ENCODE measurements at regions not wholly inside any gene's neighbourhood (a gene's known extent, or its start where the extent isn't known, plus 50 kb on each side); places are given as distances from the start of the nearest gene placed in this dataset.

DNA sequence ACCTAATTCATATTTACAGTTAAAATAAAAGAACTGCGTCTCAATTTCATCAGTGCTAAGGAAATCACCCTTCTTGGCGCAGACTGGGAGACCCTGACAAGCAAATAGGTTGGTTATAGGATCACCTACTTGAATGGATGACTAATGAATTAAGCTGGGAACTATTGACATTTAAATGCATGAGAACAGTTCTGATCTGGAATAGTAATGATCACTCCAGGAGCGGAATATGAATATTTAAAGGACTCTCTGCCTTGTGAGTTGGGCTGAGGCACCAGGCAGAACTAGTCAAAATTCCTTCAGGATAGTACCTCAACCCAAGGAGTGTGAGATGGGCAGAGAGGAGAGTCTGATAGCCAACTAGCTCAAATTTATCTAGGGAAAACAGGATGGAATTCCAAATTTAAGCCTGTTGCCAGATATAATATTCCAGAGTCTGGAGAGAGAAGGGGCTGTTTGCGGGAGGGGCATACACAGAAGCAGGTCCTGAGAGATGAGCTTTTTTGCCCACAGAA lies 364.4 kb downstream of the CSNK1G3 start:
- no peak for DNase-seq (ENCODE audit: low spot score)

DNA sequence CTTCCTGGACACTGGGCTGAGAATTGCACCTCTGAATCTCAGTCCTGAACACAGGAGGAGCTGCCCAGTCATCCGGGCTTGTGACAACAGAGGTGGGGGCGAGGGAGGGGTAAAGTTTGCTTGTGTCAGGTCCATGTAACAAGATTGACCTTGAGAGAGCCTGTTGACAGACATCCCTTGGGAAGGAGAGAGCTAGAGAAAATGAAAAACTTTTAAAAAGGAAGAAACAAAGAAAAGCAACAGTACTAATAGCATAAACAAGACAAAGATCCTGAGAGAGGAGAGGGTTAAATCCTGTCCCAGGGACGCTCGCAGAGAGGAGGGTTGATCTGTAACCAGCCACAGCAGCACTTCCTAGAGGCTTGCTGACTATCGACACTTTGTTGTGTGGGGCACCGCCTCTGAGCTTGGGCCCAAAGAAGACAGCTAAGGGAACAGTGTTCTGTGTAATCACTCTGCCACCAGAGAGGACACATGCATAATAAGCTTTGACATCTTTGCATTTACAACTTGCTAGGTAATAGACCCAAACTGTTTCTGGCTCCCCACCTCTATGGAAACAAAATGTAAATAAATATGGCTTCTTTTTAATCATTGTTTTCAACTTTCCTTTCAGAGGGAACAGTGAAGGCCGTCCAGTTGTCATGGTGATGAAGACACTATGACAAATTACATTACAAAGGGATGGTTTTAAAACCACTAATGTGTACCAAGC lies 363.7 kb downstream of the CSNK1G3 start:
- DNase-seq (ENCODE audit: low spot score) = no peak

DNA sequence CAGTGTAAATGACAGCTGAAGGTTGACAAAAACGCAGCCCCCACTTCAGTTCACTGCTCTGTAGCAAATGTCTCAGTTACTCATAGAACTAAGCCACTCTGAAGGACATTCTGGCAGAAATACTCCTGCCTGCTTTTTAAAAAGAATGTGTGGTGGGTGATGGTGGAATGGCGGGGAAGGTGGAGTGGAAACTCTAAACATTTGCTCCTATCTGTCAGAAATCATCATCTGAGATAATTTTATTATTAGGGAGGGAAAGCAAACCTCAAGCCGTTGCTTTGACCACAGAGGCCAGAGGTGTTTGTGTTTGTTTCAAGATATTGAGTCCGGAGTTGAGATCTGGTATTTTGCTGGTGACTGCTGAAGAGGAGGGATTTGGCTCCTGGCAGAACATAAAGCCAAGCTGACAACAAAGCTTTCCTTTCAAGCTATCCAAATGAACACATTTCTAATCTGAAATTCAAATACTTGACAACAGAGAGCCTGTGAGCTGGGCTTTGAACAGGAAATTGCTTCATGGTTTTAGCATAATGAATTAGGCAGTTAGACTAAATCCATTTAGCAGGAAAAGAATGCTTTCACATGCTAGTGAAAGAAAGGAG lies 362.7 kb downstream of the CSNK1G3 start:
- DNase-seq (ENCODE audit: low spot score) = no peak

DNA sequence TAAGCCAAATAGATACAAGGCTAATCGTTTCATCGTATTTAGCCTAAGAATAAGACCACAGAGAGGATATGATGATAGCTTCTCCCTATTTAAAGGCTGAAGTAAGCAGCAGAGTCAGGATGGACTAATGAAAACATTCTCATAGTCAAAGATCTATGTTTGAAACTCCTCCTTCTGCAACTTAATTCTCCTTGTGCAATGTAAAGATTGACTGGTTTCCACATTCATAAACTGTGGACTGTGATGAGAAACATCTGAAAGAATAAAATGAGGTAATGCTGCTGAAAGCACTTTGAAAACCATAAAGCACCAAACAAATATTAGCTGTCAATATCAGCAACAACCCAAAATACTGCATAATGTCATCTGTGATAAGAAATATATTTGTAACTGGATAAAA lies 361.9 kb downstream of the CSNK1G3 start:
- no peak for DNase-seq (ENCODE audit: low spot score)

DNA sequence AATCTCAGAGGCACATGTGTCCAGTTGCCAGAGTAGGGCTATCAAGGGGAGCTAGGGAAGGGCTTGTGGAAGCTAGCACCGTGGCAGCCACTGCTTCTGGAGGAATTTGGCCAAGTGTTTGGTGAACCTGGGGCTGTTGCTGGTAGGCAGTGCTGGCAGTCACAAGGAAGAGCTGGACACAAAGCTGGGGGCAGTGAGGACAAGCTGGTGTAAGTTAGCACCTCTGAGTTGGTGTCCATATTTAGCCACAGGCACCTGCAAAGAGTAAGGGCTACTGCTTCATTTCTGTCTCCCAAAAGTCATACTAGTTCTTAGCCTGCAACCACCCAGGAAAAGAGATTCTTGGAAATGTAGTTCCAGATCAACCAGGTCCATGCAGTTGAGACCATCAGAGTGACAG lies 359.4 kb downstream of the CSNK1G3 start:
- DNase-seq (ENCODE audit: low spot score) = no peak

DNA sequence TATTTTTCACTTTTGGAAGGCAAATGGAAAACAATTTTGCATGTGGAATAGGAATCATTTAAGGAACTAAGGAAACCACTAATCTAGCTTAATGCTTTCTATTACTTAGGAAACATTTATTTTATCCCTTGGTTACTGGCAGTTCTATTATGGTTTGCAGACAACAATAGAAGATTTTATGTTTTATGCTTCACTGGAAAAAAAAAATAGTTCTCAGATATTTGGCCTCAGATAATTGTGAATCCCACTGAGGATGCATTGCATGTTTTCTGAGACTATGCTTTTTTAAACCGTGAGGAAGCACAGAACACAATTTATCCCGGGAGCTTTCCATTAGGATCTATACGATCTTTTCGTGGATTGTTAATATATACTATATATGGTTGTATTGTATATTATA lies 356.9 kb downstream of the CSNK1G3 start:
- no peak for DNase-seq (ENCODE audit: low spot score)

DNA sequence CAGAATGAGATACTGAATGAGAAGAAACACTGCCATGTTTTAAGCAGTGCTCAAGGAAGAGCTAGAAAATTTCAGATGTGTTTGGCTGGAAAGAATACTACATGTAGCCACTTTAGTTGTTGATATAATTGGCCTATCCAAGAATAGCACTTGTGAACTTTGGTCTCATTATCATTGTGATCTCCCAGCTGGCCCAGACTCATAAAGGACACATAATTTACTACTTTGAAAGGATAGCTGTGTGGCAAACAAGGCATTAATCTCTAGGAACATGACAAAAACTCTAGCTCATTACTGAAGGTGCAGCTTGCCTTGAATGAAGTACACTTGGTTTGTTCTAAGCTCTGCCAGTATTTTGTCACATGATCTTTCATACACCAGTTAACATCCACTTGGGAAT lies 356.3 kb downstream of the CSNK1G3 start:
- no peak for DNase-seq (ENCODE audit: low spot score)

DNA sequence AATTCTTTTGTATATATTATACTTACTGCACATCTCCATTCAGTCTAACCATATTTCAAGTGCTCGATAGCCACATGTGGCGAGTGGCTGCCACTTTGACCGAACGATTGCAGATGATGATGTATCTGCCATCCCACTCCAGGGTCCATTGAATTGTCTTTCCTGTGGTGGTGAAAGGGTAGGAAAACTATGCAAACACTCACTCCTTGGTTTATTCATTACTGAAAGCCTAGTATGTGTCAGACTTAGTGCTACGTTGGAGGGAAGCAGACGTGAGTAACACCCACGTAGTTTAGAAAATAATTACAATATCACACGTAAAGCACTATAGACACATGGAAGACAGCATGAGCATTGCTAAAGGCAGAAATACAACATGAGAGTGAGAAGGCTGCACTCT lies 353.7 kb downstream of the CSNK1G3 start:
- DNase-seq (ENCODE audit: low spot score) = no peak

DNA sequence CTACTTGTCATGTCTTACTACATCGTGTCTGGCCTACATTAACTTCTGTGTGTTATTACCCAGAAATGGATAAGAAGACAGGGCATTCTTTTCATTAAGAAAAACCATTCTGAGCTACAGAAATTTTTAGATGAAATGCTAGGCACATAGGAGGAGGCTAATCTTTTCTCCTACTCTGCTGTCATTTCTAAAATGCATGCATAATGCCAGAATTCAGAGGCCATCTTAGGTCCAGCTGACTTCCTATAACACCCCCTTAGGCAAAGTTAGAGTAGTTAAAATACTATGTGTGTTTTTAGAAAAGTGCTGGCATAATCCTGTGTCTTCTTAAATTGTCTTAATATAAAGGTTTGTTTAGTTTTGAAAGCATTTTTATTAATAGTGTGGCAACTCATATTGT lies 352.6 kb downstream of the CSNK1G3 start:
- DNase-seq (ENCODE audit: low spot score) = no peak

DNA sequence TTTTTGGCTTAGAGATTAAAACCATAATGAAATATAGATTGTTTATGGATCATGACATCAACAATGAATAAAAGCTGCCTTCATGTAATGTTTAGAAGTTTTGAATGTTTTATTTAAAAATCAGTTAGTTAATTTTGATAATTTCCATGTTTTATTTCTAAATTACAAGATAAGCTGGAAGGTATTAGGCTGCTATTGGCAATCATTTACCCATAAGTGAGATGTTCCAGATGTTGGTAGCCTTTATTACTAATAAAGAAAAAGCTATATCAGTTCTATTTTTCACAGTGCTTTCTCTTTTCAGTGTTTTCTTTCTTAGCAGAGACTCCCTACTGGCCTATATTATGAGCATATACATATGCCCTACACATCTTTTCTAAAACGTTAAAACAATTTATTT lies 347.0 kb downstream of the CSNK1G3 start:
- no peak for DNase-seq (ENCODE audit: low spot score)

DNA sequence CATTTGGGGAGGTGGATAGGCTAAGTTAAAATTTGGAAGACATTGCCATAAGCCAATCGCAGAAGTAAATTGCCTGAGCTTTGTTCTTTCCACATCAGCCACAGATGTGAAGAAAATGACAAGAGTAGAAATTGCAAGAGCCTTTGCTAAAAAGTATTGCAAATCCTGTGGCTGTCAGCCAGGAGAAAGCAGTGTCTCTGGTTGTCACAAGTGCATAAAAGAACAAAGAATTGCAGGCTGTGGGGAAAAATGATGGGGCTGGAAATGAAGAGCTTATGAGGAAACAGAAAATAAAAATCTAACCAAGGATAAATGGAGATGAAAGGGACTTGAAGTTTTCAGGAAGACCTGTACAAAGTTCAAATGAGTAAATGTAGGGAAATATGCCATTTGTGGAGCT lies 344.8 kb downstream of the CSNK1G3 start:
- no peak for DNase-seq (ENCODE audit: low spot score)

DNA sequence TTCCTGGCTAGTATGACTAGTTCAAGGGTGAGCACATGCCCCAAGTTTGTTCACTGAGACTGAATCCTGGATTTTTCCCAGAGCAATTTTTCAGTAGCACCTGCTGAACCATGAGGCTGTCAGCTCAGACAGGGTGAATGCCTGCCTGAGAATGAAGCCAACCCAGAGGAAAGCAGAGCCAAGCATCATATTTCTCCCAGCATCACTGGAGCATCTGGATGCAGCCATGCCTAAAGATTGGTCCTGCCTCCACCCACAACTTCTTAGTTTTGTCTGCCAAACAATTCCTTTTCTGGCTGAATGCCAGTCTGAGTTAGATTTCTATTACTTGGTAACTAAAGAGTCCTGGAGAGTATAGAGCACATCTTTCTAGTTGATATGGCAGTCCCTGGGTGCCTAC lies 343.6 kb downstream of the CSNK1G3 start:
- DNase-seq (ENCODE audit: low spot score) = no peak

DNA sequence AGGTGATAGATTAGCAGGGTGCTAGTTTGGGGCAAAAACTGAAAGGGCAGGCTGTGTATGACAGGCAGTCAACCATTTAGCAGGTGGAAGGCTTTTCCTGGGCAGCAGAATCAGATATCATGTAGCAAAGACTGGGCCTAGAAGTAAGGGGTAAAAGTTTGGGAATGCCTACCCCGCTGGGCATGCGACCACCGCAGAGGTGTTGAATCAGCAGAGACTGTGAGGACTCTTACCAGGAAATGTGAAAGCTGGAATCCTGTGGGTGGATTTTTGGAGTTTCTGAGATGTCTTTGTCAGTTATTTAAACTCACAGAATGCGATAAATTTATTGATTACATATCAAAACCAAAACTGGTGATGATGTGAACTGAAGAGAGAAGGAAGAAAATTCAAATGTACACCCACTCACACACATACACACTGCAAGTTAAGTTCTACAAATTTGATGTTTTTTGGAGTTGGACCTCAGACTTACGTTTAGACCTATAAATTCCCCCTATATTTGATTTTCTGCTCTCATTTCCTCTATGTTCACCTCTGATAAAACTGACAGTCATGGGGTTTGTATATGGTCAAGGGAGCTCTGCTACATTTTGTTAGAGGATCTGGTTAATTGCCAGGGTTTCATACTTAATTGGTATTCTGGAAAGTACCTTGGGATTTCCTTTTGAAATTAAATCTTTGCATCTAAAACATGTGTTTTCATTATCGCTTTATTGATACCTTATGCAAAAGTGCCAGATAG lies 333.6 kb downstream of the CSNK1G3 start:
- DNase-seq (ENCODE audit: low spot score) = no peak

DNA sequence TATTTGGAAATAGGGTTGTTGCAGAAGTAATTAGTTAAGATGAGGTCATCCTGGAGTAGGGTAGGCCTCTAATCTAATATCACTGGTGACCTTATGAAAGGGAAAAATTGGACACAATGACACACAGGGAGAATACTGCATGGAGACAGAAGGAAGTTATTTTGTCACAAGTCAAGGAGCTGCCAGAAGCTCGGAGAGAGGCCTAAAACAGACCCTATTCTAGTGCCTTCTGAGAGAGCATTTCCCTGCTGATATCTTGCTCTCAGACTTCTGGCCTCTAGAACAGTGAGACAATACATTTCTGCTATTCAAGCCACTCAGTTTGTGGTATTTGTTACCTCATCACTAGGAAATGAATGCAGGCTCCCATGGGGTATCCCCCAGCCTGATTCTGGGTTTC lies 332.9 kb downstream of the CSNK1G3 start:
- DNase-seq (ENCODE audit: low spot score) = no peak

DNA sequence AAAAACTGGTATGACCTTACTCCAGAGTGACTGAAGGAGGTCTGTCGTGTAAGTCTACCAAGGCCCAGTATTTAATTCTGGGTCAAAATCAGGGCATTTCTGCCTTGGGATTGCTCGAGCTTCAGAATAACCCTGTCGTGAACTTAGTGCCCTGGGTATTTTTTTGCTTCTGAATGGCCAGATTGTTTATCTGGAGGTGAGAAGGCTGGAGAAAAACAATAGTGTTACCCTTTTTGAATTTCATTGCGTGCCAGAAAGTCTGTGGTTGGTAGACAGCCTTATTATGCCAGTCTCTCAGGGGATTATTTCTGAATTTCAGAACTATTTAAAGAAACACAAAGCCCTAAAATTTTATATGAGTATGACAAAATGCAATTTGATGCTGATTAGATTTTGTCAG lies 323.4 kb downstream of the CSNK1G3 start:
- DNase-seq (ENCODE audit: low spot score) = no peak

DNA sequence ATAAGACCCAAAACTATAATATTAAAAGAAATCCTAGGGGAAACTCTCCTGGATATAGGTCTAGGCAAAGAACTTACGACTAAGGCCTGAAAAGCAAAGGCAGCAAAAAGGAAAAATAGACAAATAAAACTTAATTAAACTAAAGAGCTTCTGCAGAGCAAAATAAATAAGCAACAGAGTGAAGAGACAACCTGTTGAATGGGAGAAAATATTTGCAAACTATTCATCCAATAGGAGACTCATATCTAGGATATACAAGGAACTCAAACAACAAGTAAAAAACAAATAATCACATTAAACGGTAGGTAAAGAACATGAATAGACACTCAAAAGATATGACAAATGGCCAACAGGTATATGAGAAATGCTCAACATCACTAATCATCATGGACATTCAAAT lies 318.6 kb downstream of the CSNK1G3 start:
- DNase-seq (ENCODE audit: low spot score) = no peak

DNA sequence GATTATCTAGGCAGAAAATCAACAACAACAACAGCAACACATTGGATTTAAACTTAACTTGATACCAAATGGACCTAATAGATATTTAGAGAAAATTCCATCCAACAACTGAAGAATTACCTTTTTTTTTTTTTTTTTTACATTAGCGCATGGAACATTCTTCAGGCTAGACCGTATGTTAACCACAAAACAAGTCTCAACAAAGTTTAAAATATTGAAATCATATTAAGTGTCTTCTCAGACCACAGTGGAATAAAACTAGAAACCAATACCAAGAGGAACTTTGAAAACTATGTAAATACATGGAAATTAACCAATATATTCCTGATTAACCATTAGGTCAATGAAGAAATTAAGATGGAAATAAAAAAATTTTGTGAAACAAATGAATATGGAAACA lies 315.8 kb downstream of the CSNK1G3 start:
- no peak for DNase-seq (ENCODE audit: low spot score)

DNA sequence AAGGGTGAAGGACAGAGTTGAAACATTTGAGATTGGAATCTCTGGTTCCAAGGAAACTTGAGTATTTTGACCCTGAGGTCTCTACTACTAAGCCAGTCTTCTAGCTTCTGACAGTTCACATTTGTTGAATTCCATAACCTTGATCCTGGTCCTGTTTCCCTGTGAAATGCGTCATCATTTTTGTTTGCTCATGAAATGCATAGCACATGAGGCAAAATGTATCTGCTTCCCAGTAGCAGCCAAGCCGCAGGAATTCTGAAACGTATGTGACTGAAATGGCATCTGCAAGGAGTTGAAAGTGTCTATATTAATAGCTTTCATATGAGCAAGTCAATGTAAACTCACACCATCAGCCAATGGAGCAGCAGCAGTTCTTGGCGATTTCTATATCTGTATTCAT lies 307.9 kb downstream of the CSNK1G3 start:
- DNase-seq (ENCODE audit: low spot score) = no peak

DNA sequence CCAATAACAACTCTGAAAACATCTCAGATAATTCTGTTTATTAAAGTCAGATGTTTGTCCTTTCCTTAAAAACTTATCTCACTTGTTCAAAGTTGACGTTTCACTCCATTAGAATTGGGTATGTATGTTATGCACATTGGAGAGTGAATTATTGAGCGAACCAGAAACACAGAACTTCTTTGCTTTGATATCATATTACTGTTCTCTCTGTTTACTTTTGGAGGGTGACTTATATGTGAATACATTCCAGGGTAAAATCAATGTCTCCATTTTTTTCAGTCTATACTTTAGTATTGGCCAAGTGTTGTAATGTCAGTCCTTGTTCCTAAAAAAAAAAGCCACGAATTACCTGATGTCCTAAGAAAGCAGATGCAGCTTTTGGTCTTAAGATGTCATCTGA lies 307.4 kb downstream of the CSNK1G3 start:
- DNase-seq (ENCODE audit: low spot score) = no peak

DNA sequence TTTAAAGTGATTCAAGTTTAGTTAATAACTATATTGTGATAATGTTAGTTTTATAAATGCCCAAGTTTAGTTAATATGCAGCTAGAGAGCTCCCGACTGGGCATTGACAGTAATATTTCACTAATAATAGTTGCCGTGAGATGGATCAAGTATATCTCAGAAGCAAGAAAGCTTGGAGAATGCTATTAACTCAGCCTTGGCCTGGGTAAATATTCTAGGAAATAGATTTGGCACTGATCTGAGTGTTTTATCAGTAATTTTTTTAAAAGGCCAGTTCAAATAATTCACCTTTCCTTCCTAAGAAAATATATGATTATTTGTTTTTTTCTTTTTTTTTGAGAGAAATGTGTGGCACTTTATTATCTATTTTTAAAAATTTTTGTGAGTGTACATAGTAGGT lies 305.3 kb downstream of the CSNK1G3 start:
- no peak for DNase-seq (ENCODE audit: low spot score)

DNA sequence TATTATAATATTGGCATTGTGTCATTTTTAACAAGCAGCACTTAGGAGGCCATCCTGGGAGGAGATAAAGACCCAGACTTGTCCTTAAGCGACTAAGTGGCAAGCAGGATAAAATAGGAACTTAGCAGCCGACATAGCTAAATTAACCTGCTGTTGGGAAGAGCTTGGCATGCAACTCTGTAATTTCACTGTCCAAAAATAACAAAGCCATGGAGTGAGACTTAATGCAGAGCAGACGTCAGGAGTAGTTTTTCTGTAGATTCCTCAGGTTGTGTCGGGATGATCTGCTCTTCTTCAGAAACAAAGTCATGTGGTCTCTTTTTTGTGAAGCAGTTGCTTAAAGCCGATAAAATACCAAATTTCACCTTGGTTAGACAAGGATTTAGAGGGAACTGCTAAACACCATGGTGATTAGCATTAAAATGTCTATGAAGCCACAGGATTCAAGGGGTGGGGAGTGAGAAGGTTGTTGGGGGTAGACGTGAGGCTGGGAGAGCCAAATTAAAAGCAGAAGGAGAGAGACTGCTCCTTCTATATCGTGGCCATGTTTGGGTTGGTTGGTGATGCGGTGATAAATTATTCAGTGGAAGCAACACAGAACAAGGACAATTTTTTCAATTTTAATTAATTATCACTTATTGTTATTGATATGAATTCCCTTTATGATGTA lies 303.0 kb downstream of the CSNK1G3 start:
- no peak for DNase-seq (ENCODE audit: low spot score)

DNA sequence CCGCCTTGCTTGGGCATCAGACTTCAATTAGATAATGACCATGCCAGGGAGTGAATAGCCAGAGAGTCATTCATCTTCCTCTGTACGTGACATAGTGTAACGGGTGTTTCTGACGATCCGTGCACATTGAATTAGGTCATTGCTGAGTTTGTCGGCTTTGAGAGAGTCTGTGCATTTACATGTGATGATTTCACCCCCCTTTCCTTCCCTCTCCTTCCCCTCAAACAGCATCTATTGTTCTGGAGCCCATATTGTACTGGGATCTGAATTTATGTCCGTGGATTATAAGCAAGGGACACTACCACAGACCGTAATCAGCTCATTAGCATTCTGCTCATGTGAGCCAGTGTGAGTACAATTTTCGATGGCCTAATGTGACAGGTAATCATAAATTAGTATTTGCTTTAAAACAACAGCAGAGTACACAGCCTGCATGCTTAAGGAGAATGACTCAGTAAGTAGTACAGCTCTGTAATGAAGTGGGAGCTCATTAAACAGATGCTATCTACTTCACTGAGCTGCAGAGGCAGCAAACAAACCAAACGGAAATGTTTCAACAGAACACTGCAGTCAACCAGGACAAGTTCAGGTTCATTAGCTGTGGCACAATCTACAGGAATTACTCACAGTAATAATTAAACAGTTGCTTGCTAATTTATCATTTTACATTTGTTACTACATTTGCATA lies 302.1 kb downstream of the CSNK1G3 start:
- no peak for DNase-seq (ENCODE audit: low spot score)
